ENCODE measurements at regions not wholly inside any gene's neighbourhood (a gene's known extent, or its start where the extent isn't known, plus 50 kb on each side); places are given as distances from the start of the nearest gene placed in this dataset.

DNA sequence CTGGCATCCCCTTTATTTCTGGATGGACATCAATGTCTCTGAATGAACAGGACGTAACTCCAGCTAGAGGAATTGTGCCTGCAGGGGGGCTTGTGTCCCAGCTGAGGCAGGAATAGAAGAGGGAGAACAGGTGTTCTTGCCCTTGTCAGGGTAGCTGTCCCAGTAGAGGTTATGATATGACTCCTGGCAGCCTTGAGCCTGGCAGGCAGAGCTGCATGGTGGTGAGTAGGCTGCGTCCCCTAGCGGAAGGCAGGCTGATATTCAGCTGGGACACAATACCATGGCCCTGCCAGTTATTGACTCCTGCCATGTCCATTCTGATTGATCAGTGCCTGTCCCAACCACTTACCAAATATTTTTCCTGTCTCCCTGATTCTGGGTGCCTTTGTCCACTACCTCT lies 197.2 kb downstream of the RAP2A start:
- TF ChIP-seq, protein P1, sequence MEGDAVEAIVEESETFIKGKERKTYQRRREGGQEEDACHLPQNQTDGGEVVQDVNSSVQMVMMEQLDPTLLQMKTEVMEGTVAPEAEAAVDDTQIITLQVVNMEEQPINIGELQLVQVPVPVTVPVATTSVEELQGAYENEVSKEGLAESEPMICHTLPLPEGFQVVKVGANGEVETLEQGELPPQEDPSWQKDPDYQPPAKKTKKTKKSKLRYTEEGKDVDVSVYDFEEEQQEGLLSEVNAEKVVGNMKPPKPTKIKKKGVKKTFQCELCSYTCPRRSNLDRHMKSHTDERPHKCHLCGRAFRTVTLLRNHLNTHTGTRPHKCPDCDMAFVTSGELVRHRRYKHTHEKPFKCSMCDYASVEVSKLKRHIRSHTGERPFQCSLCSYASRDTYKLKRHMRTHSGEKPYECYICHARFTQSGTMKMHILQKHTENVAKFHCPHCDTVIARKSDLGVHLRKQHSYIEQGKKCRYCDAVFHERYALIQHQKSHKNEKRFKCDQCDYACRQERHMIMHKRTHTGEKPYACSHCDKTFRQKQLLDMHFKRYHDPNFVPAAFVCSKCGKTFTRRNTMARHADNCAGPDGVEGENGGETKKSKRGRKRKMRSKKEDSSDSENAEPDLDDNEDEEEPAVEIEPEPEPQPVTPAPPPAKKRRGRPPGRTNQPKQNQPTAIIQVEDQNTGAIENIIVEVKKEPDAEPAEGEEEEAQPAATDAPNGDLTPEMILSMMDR (IDR thresholded peaks at IDR 0.05; ENCODE audit: low read depth, low read length, missing control alignments): no peak
- H3K27me3 ChIP-seq (replicated peaks): no peaks in the 10 kb centered on the region
- in situ Hi-C loops (cut with HindIII; ENCODE audit: low pct_ligation_motif_present, low sequenced_read_pairs): no loop called here
- no peaks in the 10 kb centered on the region for H3K36me3 ChIP-seq (replicated peaks)
- no peak overlapping the region for H3K27ac ChIP-seq
- H3K4me3 ChIP-seq (ENCODE audit: low read depth, low read length): no peak overlapping the region
- DNase-seq: no peak

DNA sequence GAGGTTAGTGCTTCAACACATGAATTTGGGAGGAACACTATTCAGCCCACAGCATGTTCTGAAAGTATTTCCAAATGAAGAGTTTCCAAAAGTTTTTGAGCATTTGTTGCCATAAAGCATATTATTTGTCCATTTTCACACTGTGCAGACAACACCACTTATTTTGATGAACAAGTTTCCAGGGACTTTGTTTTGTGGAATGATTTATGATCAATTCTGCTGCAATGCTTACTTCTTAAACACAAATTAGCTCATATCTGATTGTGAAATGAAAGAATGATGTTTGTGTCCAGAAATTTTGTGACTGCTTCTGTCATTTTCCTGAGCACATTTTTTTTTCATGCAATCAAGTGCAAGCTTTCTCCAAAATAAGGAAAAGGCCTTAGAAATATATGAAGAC lies 205.3 kb downstream of the RAP2A start:
- Histone ChIP-seq H3K36me3 (replicated peaks) (no peaks in the 10 kb centered on the region), H3K4me3 (ENCODE audit: low read depth, low read length) (no peak overlapping the region), H3K27ac (no peak overlapping the region), H3K27me3 (replicated peaks) (no peaks in the 10 kb centered on the region)
- no peak for DNase-seq
- TF ChIP-seq, protein P1 (IDR thresholded peaks at IDR 0.05; ENCODE audit: low read depth, low read length, missing control alignments): no peak
- in situ Hi-C loops (cut with HindIII; ENCODE audit: low pct_ligation_motif_present, low sequenced_read_pairs): no loop called here

DNA sequence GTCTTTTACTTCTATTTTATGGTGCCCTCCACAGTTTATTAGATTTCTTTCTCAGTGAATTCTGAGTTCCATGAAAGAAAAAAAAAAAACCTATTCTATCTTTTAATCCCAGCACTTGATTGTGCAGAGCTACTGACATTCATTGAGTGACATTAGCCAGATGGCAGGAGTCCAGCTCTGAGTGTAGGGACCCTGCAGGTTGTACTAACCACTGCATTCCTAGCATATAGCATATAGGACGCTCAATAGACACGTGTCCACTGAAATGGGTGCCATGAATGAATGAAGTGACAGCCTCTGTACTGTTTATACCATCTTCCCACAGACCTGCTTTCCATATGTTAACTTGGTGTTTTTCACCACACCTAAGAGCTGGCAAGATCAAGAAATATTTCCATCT lies 206.3 kb downstream of the RAP2A start:
- no peaks in the 10 kb centered on the region for H3K36me3 ChIP-seq (replicated peaks)
- in situ Hi-C loops (cut with HindIII; ENCODE audit: low pct_ligation_motif_present, low sequenced_read_pairs): no loop called here
- no peak overlapping the region for H3K4me3 ChIP-seq (ENCODE audit: low read depth, low read length)
- TF ChIP-seq, protein P1 (IDR thresholded peaks at IDR 0.05; ENCODE audit: low read depth, low read length, missing control alignments): no peak
- DNase-seq: no peak
- H3K27me3 ChIP-seq (replicated peaks): no peaks in the 10 kb centered on the region
- no peak overlapping the region for H3K27ac ChIP-seq

DNA sequence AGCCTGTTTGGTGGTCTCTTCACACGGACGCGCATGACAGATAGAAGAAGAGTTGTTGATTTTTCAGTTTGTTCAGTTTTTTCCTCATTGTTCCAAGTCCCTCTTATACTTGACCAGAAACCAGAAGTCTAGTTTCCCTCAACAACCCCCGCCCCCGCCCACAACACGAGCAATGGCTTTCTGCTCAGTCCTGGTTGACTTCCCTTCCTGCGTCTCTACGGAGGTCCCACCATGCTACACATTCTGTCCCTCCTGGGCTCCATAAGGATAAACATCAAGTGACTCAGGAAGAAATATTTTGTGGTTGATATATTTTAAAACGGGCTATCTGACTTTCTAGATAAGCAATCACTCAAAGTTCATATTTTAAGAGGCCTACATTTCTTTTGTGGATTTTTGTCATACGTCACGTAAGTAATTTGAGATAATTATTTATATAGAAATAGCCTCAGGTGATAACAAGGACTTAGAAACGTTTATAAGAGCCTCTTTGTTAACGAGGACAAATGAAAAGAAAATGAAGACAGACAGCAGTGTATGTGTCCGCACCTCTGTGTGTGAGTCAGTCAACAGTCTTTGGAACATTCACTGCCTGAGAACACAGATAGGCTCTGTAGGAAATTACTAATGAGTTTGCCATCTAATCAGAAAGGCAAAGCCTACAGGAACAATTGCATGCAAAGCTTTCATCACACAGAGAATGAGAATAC lies 214.4 kb downstream of the RAP2A start:
- peak; percentile 37 for DNase-seq
- peak overlapping the region; percentile 43 for H3K27ac ChIP-seq
- no peaks in the 10 kb centered on the region for H3K27me3 ChIP-seq (replicated peaks)
- H3K4me3 ChIP-seq (ENCODE audit: low read depth, low read length): no peak overlapping the region
- TF ChIP-seq, protein P1 (IDR thresholded peaks at IDR 0.05; ENCODE audit: low read depth, low read length, missing control alignments): no peak
- no peaks in the 10 kb centered on the region for H3K36me3 ChIP-seq (replicated peaks)
- in situ Hi-C loops (cut with HindIII; ENCODE audit: low pct_ligation_motif_present, low sequenced_read_pairs): no loop called here

DNA sequence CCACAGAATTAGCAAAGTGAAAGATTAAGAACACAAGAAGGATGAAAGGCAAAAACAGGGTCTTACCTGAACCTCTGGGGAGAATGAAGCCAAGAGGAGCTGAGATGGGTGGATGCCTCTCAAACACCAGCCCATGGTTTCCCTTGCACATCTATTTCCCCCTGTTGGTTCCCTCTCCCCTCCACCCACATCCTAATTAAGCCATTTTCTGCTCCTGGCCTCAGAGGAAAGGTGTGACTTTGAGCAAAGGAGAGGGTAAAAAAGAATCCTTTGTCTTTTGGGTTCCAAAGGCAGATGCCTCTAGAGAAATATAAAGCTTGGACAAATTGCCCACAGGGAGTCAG lies 214.9 kb downstream of the RAP2A start:
- in situ Hi-C loops (cut with HindIII; ENCODE audit: low pct_ligation_motif_present, low sequenced_read_pairs): no loop called here
- H3K4me3 ChIP-seq (ENCODE audit: low read depth, low read length): no peak overlapping the region
- no peaks in the 10 kb centered on the region for H3K27me3 ChIP-seq (replicated peaks)
- peak overlapping the region; percentile 43 for H3K27ac ChIP-seq
- no peaks in the 10 kb centered on the region for H3K36me3 ChIP-seq (replicated peaks)
- TF ChIP-seq, protein P1 (IDR thresholded peaks at IDR 0.05; ENCODE audit: low read depth, low read length, missing control alignments): no peak
- DNase-seq: no peak

Measured in brain microvascular endothelial cell (primary cell).